Kasumi-1 (cell line): ENCODE measurements at regions not wholly inside any gene's neighbourhood (a gene's known extent, or its start where the extent isn't known, plus 50 kb on each side); places are given as distances from the start of the nearest gene placed in this dataset.
A peak's percentile ranks its signal among the peaks of the same experiment; 100 is the strongest.

Experiments used
- DNase-seq, 2 experiments: peaks; one replicate each; lab custom pipeline; 2025; lab: John Stamatoyannopoulos, UW

- DNase-seq, result peak; percentile 80 to 86
Measured at GRCh38 chr13:105363261-105364190, 1171.9 kb downstream of the EFNB2 start.

- DNase-seq, result no peak
Measured at GRCh38 chr13:105353654-105354053, 1181.8 kb downstream of the EFNB2 start.

- no peak for DNase-seq
Measured at GRCh38 chr13:105349082-105349723, 1186.3 kb downstream of the EFNB2 start.

- DNase-seq, result no peak
Measured at GRCh38 chr13:105346141-105346775, 1189.2 kb downstream of the EFNB2 start.

- DNase-seq, result no peak
Measured at GRCh38 chr13:105345730-105346129, 1189.7 kb downstream of the EFNB2 start.

- no peak for DNase-seq
Measured at GRCh38 chr13:105345131-105345530, 1190.3 kb downstream of the EFNB2 start.

GRCh38 chr13:105343134-105343806 is 1192.2 kb downstream of the EFNB2 start:
- no peak for DNase-seq

- DNase-seq, result no peak
Measured at GRCh38 chr13:105342281-105342820, 1193.1 kb downstream of the EFNB2 start.

GRCh38 chr13:105341758-105342157 is 1193.7 kb downstream of the EFNB2 start:
- no peak for DNase-seq

- DNase-seq, result no peak
Measured at GRCh38 chr13:105341256-105341655, 1194.2 kb downstream of the EFNB2 start.

- no peak for DNase-seq
Measured at GRCh38 chr13:105340061-105340606, 1195.3 kb downstream of the EFNB2 start.

GRCh38 chr13:105338773-105339172 is 1196.7 kb downstream of the EFNB2 start:
- DNase-seq, result no peak

GRCh38 chr13:105338006-105338405 is 1197.5 kb downstream of the EFNB2 start:
- no peak for DNase-seq

GRCh38 chr13:105336706-105337576 is 1198.5 kb downstream of the EFNB2 start:
- no peak for DNase-seq

- DNase-seq, result no peak
Measured at GRCh38 chr13:105334211-105334610, 1201.3 kb downstream of the EFNB2 start.

- no peak for DNase-seq
Measured at GRCh38 chr13:105333416-105333815, 1202.0 kb downstream of the EFNB2 start.

GRCh38 chr13:105329359-105329758 is 1206.1 kb downstream of the EFNB2 start:
- peak in 1 of 2 experiments; percentile 7 for DNase-seq

- no peak for DNase-seq
Measured at GRCh38 chr13:105328212-105328611, 1207.2 kb downstream of the EFNB2 start.

- no peak for DNase-seq
Measured at GRCh38 chr13:105327581-105328126, 1207.8 kb downstream of the EFNB2 start.

- DNase-seq, result no peak
Measured at GRCh38 chr13:105319875-105320274, 1215.6 kb downstream of the EFNB2 start.
